Renal cortex interstitium (tissue), 11 donors: ENCODE measurements at regions not wholly inside any gene's neighbourhood (a gene's known extent, or its start where the extent isn't known, plus 50 kb on each side); places are given as distances from the start of the nearest gene placed in this dataset.
"Not testable (repeated sequence)": the region's sequence is repeated elsewhere in the genome, so short reads cannot be mapped to it uniquely, and the experiment has no call there.

Source experiments
- DNase-seq, 11 donors: peaks; one replicate each; pipeline ENCODE4 v3.0.0-alpha.2; 2013; ENCODE audit warnings: low read depth in 9 of 11, low spot score in 4 of 11; ENCODE audit errors: extremely low read depth in 1 of 11

- no peak for DNase-seq
Observed at GRCh38 chr18:28478531-28478930, 301.6 kb upstream of the CDH2 start.

DNA sequence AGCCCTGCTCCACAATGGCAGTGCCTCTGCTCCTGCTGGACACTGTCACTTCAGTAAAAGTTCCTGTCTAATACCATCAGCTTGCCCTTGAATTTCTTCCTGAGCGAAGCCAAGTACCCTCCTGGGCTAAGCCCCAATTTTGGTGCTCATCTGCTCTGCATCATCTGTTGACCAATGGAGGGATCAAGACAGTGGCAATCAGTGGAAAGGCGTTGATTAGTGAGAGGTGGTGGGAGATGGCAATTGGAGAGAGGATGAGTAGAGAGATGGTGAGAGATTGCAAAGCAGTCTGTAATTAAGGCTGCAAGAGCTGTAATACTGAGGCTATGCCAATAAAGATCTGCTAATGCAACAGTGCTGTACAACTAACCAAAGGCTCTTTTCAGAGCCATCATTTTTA is 299.4 kb upstream of the CDH2 start:
- no peak for DNase-seq

- no peak for DNase-seq
Observed at GRCh38 chr18:28469946-28470345, 293.0 kb upstream of the CDH2 start.

- DNase-seq: no peak
Observed at GRCh38 chr18:28468901-28469300, 292.0 kb upstream of the CDH2 start.

GRCh38 chr18:28466204-28466603 is 289.3 kb upstream of the CDH2 start:
- no peak for DNase-seq

- no peak for DNase-seq
Observed at GRCh38 chr18:28459587-28459986, 282.7 kb upstream of the CDH2 start.

DNA sequence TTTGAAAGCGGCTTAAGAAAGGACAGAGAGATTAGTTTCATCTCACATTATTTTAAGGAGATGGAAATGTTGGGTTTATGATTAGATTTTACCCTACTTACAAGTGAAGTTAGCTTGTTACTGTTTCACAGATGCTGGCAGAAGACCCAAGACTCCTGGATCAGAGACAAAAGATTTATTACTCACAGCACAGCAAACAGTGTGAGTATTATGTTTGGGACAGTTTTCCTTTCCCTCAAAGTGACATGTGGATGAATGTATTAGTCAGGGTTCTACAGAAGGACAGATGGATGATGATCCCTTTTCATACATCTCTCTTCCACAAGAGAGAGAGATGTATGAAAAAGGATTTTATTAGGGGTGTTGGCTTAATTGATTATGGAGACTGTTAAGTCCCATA is 281.8 kb upstream of the CDH2 start:
- DNase-seq: no peak

DNA sequence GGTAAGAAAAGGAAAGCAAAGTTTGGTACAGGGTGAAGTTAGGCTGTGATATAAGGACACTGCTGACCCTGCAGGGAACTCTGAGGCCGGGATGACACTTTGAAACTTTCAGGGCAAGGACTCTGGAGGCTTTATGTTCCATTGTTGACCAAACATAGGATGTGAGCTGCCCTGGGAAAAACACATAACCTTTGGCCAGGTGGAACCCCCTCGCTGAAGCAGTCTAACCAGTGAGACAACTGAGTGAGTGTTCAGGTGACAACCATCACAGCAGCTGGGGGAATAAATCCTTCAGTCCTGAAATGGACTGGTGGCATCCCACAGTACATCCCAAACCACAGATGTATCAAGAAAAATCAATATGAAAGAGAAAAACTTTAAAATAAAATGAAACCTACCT is 280.9 kb upstream of the CDH2 start:
- DNase-seq: no peak

DNA sequence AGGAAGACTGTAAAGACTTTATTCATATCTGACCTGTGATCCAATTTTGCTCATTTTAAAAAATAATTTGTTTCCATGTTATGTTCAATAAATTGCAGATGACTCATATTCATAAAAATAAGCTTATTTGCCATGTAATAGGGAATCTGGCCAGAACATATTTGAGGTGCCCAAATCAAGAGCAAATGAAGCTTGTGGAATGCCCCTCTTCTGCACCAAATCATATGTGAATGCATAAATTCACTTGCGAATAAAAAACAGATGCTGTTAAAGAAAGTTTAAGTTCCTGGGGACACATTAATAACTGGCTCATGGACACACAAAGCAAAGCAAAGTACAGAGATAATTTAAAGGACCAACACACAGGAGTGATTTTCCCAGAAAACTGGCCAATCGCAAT is 279.0 kb upstream of the CDH2 start:
- no peak for DNase-seq

DNA sequence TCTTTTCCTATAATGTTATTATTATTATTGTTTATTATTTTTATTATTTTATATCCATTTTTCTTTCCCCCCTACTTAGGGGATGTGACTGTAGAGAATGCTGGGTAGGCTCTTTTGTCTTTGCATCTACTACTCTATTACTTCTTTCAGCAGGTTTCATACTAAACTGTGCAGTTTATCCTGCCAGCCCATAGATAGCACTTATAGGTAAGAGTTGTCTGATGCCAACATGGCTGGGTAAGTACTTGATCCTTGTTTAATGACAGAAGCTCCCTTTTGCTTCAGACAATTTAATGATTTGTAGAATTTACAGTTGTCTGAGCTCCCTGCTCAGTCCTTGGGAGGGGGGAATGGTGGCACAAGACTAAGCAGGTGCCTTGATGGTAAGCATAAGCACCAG is 262.9 kb upstream of the CDH2 start:
- DNase-seq: no peak

DNA sequence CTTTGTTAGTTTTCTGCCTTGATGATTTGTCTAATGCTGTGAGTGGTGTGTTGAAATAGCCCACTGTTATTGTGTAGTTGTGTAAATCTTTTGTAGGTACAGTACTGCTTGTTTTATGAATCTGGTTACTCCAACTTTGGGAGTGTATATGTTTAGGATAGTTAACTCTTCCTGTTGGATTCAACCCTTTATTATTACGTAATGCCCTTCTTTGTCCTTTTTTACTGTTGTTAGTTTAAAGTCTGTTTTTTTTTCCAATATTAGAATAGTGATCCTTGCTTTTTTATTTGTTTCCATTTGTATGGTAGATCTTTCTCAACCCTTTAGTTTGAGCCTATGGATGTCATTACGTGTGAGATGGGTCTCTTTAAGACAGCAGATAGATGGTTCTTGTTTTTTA is 261.5 kb upstream of the CDH2 start:
- DNase-seq: no peak

- no peak for DNase-seq
Observed at GRCh38 chr18:28432339-28432738, 255.4 kb upstream of the CDH2 start.

- no peak for DNase-seq
Observed at GRCh38 chr18:28425886-28426285, 249.0 kb upstream of the CDH2 start.

GRCh38 chr18:28422577-28422976 is 245.6 kb upstream of the CDH2 start:
- DNase-seq: no peak

- DNase-seq: not testable (repeated sequence)
Observed at GRCh38 chr18:28421950-28422349, 245.0 kb upstream of the CDH2 start.

- DNase-seq: no peak
Observed at GRCh38 chr18:28412521-28412920, 235.6 kb upstream of the CDH2 start.

DNA sequence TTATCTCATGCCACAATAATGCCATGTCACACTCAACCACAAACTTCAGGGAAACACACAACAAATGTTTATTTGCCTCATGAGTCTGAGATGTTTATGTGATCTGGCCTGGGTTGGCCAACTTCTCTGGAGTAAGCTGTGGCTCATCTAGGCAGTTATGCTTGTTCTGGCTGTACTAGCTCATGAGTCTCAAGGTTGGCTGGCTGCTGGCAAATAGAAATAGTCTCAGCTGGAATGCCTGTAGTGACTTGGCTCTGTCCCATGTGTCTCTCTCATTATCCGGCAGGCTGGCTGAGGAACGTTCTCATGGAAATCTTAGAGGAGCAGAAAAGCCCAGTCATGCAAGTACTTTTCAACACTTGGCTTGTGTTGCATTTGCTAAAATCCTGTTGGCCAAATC is 234.9 kb upstream of the CDH2 start:
- DNase-seq: no peak

GRCh38 chr18:28409811-28410210 is 232.9 kb upstream of the CDH2 start:
- DNase-seq: no peak

- DNase-seq: no peak
Observed at GRCh38 chr18:28408528-28408927, 231.6 kb upstream of the CDH2 start.

GRCh38 chr18:28407681-28408080 is 230.8 kb upstream of the CDH2 start:
- no peak for DNase-seq

DNA sequence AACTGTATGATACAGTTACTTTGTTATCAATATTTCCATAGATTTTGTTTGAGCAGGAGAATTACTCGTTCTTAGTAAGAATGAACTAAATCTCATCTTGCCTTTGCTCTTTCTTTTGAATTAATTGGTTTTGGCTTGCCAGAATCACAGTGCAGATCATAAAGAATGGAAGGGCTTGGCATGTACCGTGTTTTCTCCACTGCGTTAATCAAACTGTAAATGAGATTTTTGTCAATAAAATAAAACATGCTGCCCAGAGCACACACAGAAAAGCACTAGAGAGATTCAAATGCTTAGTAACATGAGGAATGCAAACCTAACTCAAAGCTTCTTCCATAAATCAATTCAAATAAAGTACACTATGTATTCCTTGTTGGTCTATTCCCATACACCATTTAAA is 229.6 kb upstream of the CDH2 start:
- no peak for DNase-seq

- DNase-seq: no peak
Observed at GRCh38 chr18:28404694-28405093, 227.8 kb upstream of the CDH2 start.
